ENCODE measurements at regions not wholly inside any gene's neighbourhood (a gene's known extent, or its start where the extent isn't known, plus 50 kb on each side); places are given as distances from the start of the nearest gene placed in this dataset.

- DNase-seq: no peak
Observed at GRCh38 chr5:107325866-107326265, 344.9 kb downstream of the EFNA5 start.

GRCh38 chr5:107324809-107325208, 345.9 kb downstream of the EFNA5 start:
- DNase-seq: no peak

GRCh38 chr5:107324071-107324470, 346.7 kb downstream of the EFNA5 start:
- DNase-seq: no peak

GRCh38 chr5:107323536-107323935, 347.2 kb downstream of the EFNA5 start:
- DNase-seq: no peak

- no peak for DNase-seq
Observed at GRCh38 chr5:107322936-107323335, 347.8 kb downstream of the EFNA5 start.

GRCh38 chr5:107321906-107322305, 348.8 kb downstream of the EFNA5 start:
- DNase-seq: no peak

GRCh38 chr5:107320846-107321245, 349.9 kb downstream of the EFNA5 start:
- no peak for DNase-seq

GRCh38 chr5:107320376-107320775, 350.4 kb downstream of the EFNA5 start:
- DNase-seq: no peak

GRCh38 chr5:107319901-107320300, 350.8 kb downstream of the EFNA5 start:
- DNase-seq: no peak

GRCh38 chr5:107314330-107314729, 356.4 kb downstream of the EFNA5 start:
- DNase-seq: no peak

- no peak for DNase-seq
Observed at GRCh38 chr5:107313921-107314320, 356.8 kb downstream of the EFNA5 start.

- no peak for DNase-seq
Observed at GRCh38 chr5:107313098-107313497, 357.6 kb downstream of the EFNA5 start.

GRCh38 chr5:107310181-107310580, 360.6 kb downstream of the EFNA5 start:
- DNase-seq: no peak

- DNase-seq: no peak
Observed at GRCh38 chr5:107306594-107306993, 364.1 kb downstream of the EFNA5 start.

GRCh38 chr5:107306002-107306401, 364.7 kb downstream of the EFNA5 start:
- no peak for DNase-seq

- no peak for DNase-seq
Observed at GRCh38 chr5:107304684-107305083, 366.1 kb downstream of the EFNA5 start.

GRCh38 chr5:107303171-107303968, 367.4 kb downstream of the EFNA5 start:
- no peak for DNase-seq

GRCh38 chr5:107302441-107302840, 368.3 kb downstream of the EFNA5 start:
- no peak for DNase-seq

GRCh38 chr5:107301999-107302398, 368.7 kb downstream of the EFNA5 start:
- no peak for DNase-seq

- no peak for DNase-seq
Observed at GRCh38 chr5:107300721-107301327, 369.9 kb downstream of the EFNA5 start.

GRCh38 chr5:107296572-107296971, 374.2 kb downstream of the EFNA5 start:
- no peak for DNase-seq

- no peak for DNase-seq
Observed at GRCh38 chr5:107295914-107296313, 374.8 kb downstream of the EFNA5 start.

GRCh38 chr5:107294669-107295068, 376.1 kb downstream of the EFNA5 start:
- no peak for DNase-seq

GRCh38 chr5:107294211-107294550, 376.6 kb downstream of the EFNA5 start:
- DNase-seq: no peak

All from DMS 273 treated with DMSO at 0.1 percent for 48 hours (cell line).